PC-9 (cell line): ENCODE measurements at regions not wholly inside any gene's neighbourhood (a gene's known extent, or its start where the extent isn't known, plus 50 kb on each side); places are given as distances from the start of the nearest gene placed in this dataset.

Source experiments
- EZH2 ChIP-seq: fragments of 200-600 bp; sonication (generic); IDR thresholded peaks from 2 replicates; pipeline ENCODE4 v1.8.0; 2017; ENCODE audit warnings: antibody characterized with exemption, low read depth
- TF ChIP-seq, protein P1 (sequence below): fragments of 200-600 bp; sonication (generic); conservative IDR thresholded peaks from 2 replicates; pipeline ENCODE4 v1.6.1; 2017; ENCODE audit warnings: mixed run types, antibody characterized with exemption, mild to moderate bottlenecking, moderate library complexity

DNA sequence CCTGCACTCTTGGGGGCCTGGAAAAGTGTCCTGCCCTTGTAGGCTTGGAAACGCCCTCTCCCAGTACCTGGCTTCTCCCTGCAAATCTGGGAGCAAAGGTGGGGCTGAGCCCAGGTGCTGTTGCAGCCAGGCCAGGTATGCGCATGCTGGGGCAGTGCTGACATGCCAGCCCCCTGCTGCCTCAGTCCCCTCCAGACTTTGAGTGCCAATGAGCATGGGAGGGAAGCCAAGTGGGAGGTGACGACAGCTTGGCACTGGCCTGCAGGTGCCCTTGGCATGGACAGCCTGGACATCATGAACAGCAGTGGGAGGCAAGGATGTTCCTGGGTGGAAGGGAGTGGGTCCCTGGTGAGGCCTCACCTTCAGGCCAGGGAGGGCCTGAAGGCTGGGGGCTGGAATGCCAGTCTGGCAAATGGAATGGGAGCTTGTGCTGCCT is 1494.4 kb upstream of the NUDT12 start:
- TF ChIP-seq EZH2: no peak
- TF ChIP-seq, protein P1, sequence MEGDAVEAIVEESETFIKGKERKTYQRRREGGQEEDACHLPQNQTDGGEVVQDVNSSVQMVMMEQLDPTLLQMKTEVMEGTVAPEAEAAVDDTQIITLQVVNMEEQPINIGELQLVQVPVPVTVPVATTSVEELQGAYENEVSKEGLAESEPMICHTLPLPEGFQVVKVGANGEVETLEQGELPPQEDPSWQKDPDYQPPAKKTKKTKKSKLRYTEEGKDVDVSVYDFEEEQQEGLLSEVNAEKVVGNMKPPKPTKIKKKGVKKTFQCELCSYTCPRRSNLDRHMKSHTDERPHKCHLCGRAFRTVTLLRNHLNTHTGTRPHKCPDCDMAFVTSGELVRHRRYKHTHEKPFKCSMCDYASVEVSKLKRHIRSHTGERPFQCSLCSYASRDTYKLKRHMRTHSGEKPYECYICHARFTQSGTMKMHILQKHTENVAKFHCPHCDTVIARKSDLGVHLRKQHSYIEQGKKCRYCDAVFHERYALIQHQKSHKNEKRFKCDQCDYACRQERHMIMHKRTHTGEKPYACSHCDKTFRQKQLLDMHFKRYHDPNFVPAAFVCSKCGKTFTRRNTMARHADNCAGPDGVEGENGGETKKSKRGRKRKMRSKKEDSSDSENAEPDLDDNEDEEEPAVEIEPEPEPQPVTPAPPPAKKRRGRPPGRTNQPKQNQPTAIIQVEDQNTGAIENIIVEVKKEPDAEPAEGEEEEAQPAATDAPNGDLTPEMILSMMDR: no peak
